Upper lobe of left lung (tissue), 4 donors: ENCODE measurements at regions not wholly inside any gene's neighbourhood (a gene's known extent, or its start where the extent isn't known, plus 50 kb on each side); places are given as distances from the start of the nearest gene placed in this dataset.

Source experiments
- EP300 ChIP-seq, 4 donors: sonication (generic); formaldehyde crosslinking; IDR thresholded peaks; one replicate each; pipeline ENCODE4 v1.5.1; 2017; ENCODE audit warnings: antibody characterized with exemption in 4 of 4, control low read depth in 2 of 4
- POLR2A ChIP-seq, 4 donors: fragments of 450-650 bp; IDR thresholded peaks; one replicate each; pipeline ENCODE4 v1.5.1; 2016 to 2017; ENCODE audit warnings: antibody characterized with exemption in 4 of 4, mild to moderate bottlenecking in 2 of 4

- TF ChIP-seq EP300 (IDR thresholded peaks at IDR 0.05), result no peak
- TF ChIP-seq POLR2A (IDR thresholded peaks at IDR 0.05), result no peak
Measured at GRCh38 chr15:81633889-81634288, 259.9 kb upstream of the TMC3 start.
